CD4-positive, CD25-positive, alpha-beta regulatory T cell (primary cell): ENCODE measurements at regions not wholly inside any gene's neighbourhood (a gene's known extent, or its start where the extent isn't known, plus 50 kb on each side); places are given as distances from the start of the nearest gene placed in this dataset.

ENCODE experiments used
- ATAC-seq, 2 donors: fragments of 150-1000 bp; cut with Tn5 transposase; one replicate each; pipeline ENCODE4 v1.10.0; 2021; ENCODE audit warnings: low read depth in 2 of 2, moderate number of reproducible peaks in 2 of 2, moderate library complexity in 1 of 2
- DNase-seq, 3 donors: peaks; one replicate each; pipeline versions ENCODE4 v3.0.0 to v3.0.0-alpha.2; 2012 to 2022; ENCODE audit warnings: mixed read lengths in 1 of 3
- H3K27ac ChIP-seq: one replicate; pipeline ENCODE4 v1.7.0; 2013; ENCODE audit warnings: mild to moderate bottlenecking, low read length; ENCODE audit not compliant: insufficient read depth, poor library complexity, severe bottlenecking
- H3K27me3 ChIP-seq: one replicate; pipeline ENCODE4 v1.7.0; 2013; ENCODE audit warnings: low read length; ENCODE audit not compliant: control insufficient read depth, insufficient read depth
- H3K36me3 ChIP-seq: one replicate; pipeline ENCODE4 v1.7.0; 2013; ENCODE audit warnings: mild to moderate bottlenecking, low read length, moderate library complexity; ENCODE audit not compliant: control insufficient read depth, insufficient read depth
- H3K4me1 ChIP-seq: 2 replicates; pipeline ENCODE4 v1.7.0; 2013; ENCODE audit warnings: mild to moderate bottlenecking, low read length; ENCODE audit not compliant: insufficient read depth, control insufficient read depth, poor library complexity, severe bottlenecking
- H3K4me3 ChIP-seq: one replicate; pipeline ENCODE4 v1.7.0; 2013; ENCODE audit warnings: low read depth, mild to moderate bottlenecking, low read length, moderate library complexity
- H3K9me3 ChIP-seq, 2 experiments: 1 replicate in 1 of 2; 2 replicates in 1 of 2; pipeline ENCODE4 v1.7.0; 2013; ENCODE audit warnings: low read length in 2 of 2, mild to moderate bottlenecking in 1 of 2, moderate library complexity in 1 of 2; ENCODE audit not compliant: control insufficient read depth in 2 of 2
- H3K27ac Mint-ChIP-seq, 3 donors: one replicate each; pipeline ENCODE4 v1.8.0; 2020 to 2022; ENCODE audit warnings: mild to moderate bottlenecking in 3 of 3, mixed read lengths in 3 of 3, moderate library complexity in 2 of 3
- H3K27me3 Mint-ChIP-seq: one replicate; pipeline ENCODE4 v1.8.0; 2022; ENCODE audit warnings: mild to moderate bottlenecking, mixed read lengths
- H3K36me3 Mint-ChIP-seq: one replicate; pipeline ENCODE4 v1.8.0; 2020; ENCODE audit warnings: mixed read lengths
- H3K4me1 Mint-ChIP-seq, 4 donors: one replicate each; pipeline ENCODE4 v1.8.0; 2020 to 2022; ENCODE audit warnings: mixed read lengths in 4 of 4, mild to moderate bottlenecking in 1 of 4
- H3K4me3 Mint-ChIP-seq, 4 donors: one replicate each; pipeline ENCODE4 v1.8.0; 2020 to 2022; ENCODE audit warnings: mild to moderate bottlenecking in 4 of 4, mixed read lengths in 4 of 4, moderate library complexity in 3 of 4
- H3K9me3 Mint-ChIP-seq, 7 donors: one replicate each; pipeline ENCODE4 v1.8.0; 2020 to 2022; ENCODE audit warnings: mixed read lengths in 7 of 7, mild to moderate bottlenecking in 3 of 7, moderate library complexity in 2 of 7

- Mint-ChIP-seq H3K36me3 (no peaks in the 10 kb centered on the region), H3K4me3 (no peak overlapping the region), H3K4me1 (peaks cover 0 to 4% (median 0%) of the 10 kb centered on the region in 4 donors), H3K27ac (no peak overlapping the region), H3K9me3 (no peaks in the 10 kb centered on the region), H3K27me3 (peaks cover 12% of the 10 kb centered on the region)
- H3K4me3 ChIP-seq: no peak overlapping the region
- H3K4me1 ChIP-seq: no peaks in the 10 kb centered on the region
- H3K27ac ChIP-seq: no peak overlapping the region
- no peaks in the 10 kb centered on the region for H3K9me3 ChIP-seq
- no peak for DNase-seq
- no peak for ATAC-seq
- no peaks in the 10 kb centered on the region for H3K36me3 ChIP-seq
- peaks cover 3% of the 10 kb centered on the region for H3K27me3 ChIP-seq
Measured at GRCh38 chr5:77144837-77145139, 57.7 kb upstream of the ZBED3 start.

GRCh38 chr5:77143998-77144836 is 57.1 kb upstream of the ZBED3 start:
- H3K9me3 Mint-ChIP-seq: no peaks in the 10 kb centered on the region

GRCh38 chr5:77140350-77140749 is 53.3 kb upstream of the ZBED3 start:
- no peak overlapping the region for H3K27ac ChIP-seq
- DNase-seq (no peak), ATAC-seq (no peak)
- H3K4me1 ChIP-seq: no peaks in the 10 kb centered on the region
- H3K4me3 ChIP-seq: no peak overlapping the region
- H3K4me1 Mint-ChIP-seq: no peaks in the 10 kb centered on the region
- H3K27me3 Mint-ChIP-seq: no peaks in the 10 kb centered on the region
- H3K4me3 Mint-ChIP-seq: no peak overlapping the region
- no peaks in the 10 kb centered on the region for H3K36me3 ChIP-seq
- H3K9me3 Mint-ChIP-seq: no peaks in the 10 kb centered on the region
- peaks cover 7% of the 10 kb centered on the region for H3K27me3 ChIP-seq
- H3K27ac Mint-ChIP-seq: no peak overlapping the region
- no peaks in the 10 kb centered on the region for H3K36me3 Mint-ChIP-seq
- H3K9me3 ChIP-seq: no peaks in the 10 kb centered on the region

More at GRCh38 chr5:77143998-77144836, 57.1 kb upstream of the ZBED3 start:
- Histone ChIP-seq H3K27ac (no peak overlapping the region), H3K9me3 (no peaks in the 10 kb centered on the region), H3K4me1 (no peaks in the 10 kb centered on the region), H3K27me3 (peaks cover 3% of the 10 kb centered on the region), H3K36me3 (no peaks in the 10 kb centered on the region), H3K4me3 (no peak overlapping the region)
- DNase-seq (peak; percentile 18 to 75 (median 54)), ATAC-seq (no peak)
- peaks cover 0 to 4% (median 0%) of the 10 kb centered on the region in 4 donors for H3K4me1 Mint-ChIP-seq
- peaks cover 12% of the 10 kb centered on the region for H3K27me3 Mint-ChIP-seq
- no peak overlapping the region for H3K4me3 Mint-ChIP-seq
- H3K27ac Mint-ChIP-seq: no peak overlapping the region
- no peaks in the 10 kb centered on the region for H3K36me3 Mint-ChIP-seq

GRCh38 chr5:77139001-77139400 is 51.9 kb upstream of the ZBED3 start:
- no peak overlapping the region for H3K27ac ChIP-seq
- Mint-ChIP-seq H3K27me3 (no peaks in the 10 kb centered on the region), H3K4me1 (no peaks in the 10 kb centered on the region), H3K27ac (no peak overlapping the region), H3K4me3 (no peak overlapping the region), H3K36me3 (no peaks in the 10 kb centered on the region), H3K9me3 (no peaks in the 10 kb centered on the region)
- no peak overlapping the region for H3K4me3 ChIP-seq
- H3K9me3 ChIP-seq: no peaks in the 10 kb centered on the region
- H3K36me3 ChIP-seq: no peaks in the 10 kb centered on the region
- ATAC-seq (no peak), DNase-seq (no peak)
- no peaks in the 10 kb centered on the region for H3K4me1 ChIP-seq
- H3K27me3 ChIP-seq: peaks cover 7% of the 10 kb centered on the region
